Left cardiac atrium (tissue), 4 donors: ENCODE measurements at regions not wholly inside any gene's neighbourhood (a gene's known extent, or its start where the extent isn't known, plus 50 kb on each side); places are given as distances from the start of the nearest gene placed in this dataset.

Experiments
- ATAC-seq, 2 donors: fragments of 200-7000 bp; cut with Tn5 transposase; one replicate each; pipeline ENCODE4 v1.9.1; 2020; ENCODE audit warnings: mild to moderate bottlenecking in 2 of 2, moderate library complexity in 2 of 2
- DNase-seq: peaks from one replicate; pipeline ENCODE4 v3.0.0-alpha.2; 2020
- intact Hi-C, 2 donors: fragments of 100-400 bp; cut with DNase I; formaldehyde crosslinking; loops; one replicate each; pipeline versions ENCODE4 v1.14.1 to v1.15.1; 2022 to 2023
- donor health status: DM: no; HTN: yes; CAD: no.
- donor health status: DM: no; HTN: yes; CAD: no; lungs with severe emphysema.
- donor health status: DM: yes; HTN: yes; CAD: no.
- donor health status: Dilated cardiomyopathy.

DNA sequence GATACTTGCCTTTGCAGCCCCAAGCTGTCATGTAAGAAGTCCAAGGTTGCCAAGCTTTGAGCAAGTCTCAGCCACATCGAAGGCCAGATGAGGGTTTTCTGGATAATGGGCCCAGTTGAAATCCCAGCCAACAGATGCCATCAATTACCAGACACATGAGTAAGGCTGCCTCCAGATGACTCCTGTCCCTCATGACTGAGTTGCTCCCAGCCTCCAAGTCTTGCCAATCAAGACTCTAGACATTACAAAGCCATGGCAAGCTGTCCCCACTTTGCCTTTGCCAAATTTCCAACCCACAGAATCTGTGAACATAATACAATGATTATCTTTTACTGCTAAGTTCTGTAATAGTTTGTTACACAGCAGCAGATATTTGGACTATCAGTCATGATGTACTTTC, 76.8 kb upstream of the ARMC2 start:
- DNase-seq (no peak), ATAC-seq (peak in 1 of 2 donors; percentile 88)
- intact Hi-C loops: no loop called here

DNA sequence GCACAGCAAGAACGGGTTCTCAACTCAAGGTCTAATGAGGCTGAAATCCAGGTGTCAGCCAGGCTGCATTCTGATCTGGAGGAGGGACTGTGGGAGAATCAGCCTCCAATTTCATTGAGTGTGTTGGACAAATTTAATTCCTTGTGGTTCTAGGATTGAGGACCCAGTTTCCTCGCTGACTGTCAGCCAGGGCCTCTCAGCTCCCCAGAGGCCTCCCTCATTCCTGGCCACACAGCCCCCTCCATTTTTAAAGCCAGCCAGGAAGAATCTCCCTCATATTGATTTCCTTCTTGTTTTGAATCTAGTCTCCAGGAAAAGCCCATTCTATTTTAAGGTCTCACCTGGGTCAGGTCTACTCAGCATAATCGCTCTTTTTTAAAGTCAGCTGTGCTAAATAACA, 73.7 kb upstream of the ARMC2 start:
- DNase-seq: no peak
- intact Hi-C loops: no loop called here
- ATAC-seq: no peak

GRCh38 chr6:108777536-108777935, 70.7 kb upstream of the ARMC2 start:
- intact Hi-C loops: no loop called here
- ATAC-seq (no peak), DNase-seq (no peak)

DNA sequence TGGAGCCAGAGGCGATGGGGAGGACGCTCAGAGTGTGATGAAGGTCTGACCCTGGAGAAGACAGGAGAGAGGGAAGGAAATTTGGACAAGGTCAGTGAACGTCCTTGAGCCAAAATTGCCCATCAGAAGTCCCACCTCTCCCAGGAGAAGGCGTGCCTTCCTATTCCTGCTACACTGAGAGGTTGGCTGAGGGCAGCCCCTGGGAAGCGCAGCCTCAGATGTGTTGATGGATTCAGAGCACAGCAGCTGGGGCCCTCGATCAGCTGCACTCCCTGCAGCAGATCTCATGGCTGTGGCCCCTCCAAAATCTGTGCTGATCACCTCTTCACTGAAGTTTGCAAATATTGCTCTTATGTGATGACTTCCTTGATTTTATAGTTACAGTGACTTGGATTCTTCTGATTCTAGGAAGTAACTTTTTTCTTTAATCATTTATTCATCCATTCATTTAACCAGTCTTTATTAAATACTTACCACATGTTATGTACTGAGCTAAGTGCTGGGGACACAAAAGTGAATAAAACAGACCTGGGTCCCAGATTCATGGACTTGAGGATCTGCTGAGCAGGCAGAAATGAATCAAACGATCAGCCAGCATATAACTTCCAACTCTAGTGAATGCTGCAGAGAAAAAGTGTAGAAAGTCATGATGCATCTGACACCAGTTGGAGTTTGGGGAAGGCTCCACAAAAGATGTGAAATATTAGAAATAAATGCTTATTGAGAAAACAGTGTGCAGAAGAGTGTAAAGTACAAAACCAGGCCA, 69.6 kb upstream of the ARMC2 start:
- intact Hi-C loops: no loop called here
- ATAC-seq (no peak), DNase-seq (no peak)

DNA sequence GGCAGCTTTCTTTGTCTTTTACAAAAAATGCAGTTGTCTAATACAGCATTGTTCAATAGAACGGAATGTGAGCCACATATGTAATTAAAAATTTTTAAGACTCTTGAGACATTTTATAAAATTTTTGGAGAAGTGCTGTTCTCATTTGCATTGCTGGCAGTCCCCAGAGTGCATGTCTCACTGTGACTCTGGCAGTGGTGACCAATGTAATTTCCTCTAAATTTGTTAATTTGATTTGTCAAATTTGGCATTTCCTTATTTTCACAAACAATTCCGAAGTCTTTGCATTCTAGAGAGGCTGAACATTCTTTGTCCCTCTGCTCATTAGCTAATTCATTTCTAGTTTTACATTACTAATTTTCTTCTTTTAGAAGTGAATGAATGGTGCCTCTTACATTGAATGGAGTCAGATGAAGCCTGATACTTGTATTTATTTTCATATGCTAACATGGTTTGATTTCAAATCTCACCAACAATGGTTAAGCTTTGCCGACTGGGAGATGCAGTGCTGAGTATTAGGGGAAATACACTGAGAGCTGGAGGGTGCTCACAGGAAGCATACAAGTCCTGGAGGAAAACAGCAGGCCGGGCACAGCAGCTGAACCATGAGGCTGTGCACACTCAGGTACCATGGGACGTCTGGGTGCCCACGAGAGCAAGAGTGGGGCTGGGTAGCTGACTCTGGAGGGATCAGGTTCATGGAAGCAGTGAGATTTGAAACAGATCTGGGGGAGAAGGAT, 68.5 kb upstream of the ARMC2 start:
- DNase-seq: no peak
- ATAC-seq: no peak
- intact Hi-C loops: loop anchor here in 1 of 2 donors (5.0 to 10.0 kb wide), 3 partner anchors 55 to 237 kb away; no protein-coding TSS in a partner anchor

- no peak for ATAC-seq
- intact Hi-C loops: loop anchor here in 1 of 2 donors (5.0 to 10.0 kb wide), 3 partner anchors 54 to 238 kb away; no protein-coding TSS in a partner anchor
- no peak for DNase-seq
Measured at GRCh38 chr6:108780784-108781183, 67.4 kb upstream of the ARMC2 start.

- ATAC-seq: peak; percentile 15 to 24
Measured at GRCh38 chr6:108781419-108782100, 66.7 kb upstream of the ARMC2 start.

DNA sequence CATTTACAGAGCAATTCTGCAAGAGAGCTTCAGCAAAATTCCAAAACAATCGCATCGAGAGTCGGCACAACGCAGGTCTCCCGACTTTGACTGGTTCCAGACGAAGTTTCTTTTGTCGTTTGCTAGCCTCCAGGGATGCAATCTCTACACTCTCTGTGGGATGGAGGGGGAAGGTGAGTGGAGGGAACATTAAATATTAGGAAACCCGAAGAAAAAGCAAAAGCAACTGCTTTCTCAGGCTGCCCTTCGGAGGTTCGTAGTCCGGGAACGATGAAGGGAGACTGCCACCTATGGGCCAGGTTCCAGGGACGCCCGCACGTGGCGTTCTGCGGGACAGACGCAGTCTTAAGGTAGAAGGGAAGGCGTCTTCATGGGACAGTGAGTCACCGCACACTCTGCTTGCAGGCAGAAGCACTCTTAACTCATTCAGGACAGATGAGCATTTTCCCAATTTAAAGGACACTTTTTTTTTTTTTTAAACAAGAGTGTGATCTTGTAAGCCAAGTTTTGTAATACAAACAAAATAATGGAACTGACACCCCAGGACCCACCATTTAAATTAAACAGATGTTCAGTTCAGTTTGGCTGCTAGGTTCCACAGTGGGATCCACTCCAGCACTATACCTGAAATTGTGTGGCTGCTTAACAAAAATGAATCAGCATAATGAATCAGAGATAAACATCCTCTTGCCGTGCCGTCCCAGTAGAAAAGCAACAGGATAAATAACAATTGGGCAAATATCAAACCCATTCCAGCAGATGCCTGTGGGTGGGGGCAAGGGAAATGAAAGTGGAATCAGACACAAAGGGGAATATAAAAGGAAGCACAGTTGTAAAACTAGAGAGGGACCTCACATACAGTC, 65.8 kb upstream of the ARMC2 start:
- DNase-seq: peak; percentile 85
- intact Hi-C loops: loop anchor here (2.0 to 10.0 kb wide), 5 partner anchors 52 to 240 kb away; no protein-coding TSS in a partner anchor
- peak; percentile 94 to 95 for ATAC-seq

More at GRCh38 chr6:108781419-108782100, 66.7 kb upstream of the ARMC2 start:
- no peak for DNase-seq
- intact Hi-C loops: loop anchor here (2.0 to 10.0 kb wide), 5 partner anchors 53 to 239 kb away; no protein-coding TSS in a partner anchor

GRCh38 chr6:108785653-108786052, 62.6 kb upstream of the ARMC2 start:
- intact Hi-C loops: loop anchor here in 1 of 2 donors (10.0 kb wide), 1 partner anchor 49 kb away; no protein-coding TSS in a partner anchor
- DNase-seq: no peak

DNA sequence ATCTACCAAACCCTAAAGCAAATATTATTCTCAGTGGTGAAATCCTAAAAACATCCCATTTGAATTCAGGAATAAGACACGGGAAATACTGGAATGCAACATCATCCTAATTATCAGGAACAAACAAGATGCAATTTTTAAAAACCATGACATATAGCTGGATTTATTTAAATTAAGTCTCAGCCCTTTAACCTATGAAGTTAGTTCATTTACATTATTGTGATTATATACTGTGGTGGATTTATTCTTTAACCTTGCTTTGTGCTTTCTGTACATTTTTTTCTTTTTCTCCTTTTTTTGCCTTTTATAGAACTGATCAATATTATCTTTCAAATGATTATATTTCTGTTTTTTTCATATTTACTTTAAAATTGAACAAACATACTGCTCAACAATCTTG, 59.8 kb upstream of the ARMC2 start:
- intact Hi-C loops: loop anchor here in 1 of 2 donors (10.0 kb wide), 1 partner anchor 46 kb away; no protein-coding TSS in a partner anchor

More at GRCh38 chr6:108785653-108786052, 62.6 kb upstream of the ARMC2 start:
- ATAC-seq: no peak

DNA sequence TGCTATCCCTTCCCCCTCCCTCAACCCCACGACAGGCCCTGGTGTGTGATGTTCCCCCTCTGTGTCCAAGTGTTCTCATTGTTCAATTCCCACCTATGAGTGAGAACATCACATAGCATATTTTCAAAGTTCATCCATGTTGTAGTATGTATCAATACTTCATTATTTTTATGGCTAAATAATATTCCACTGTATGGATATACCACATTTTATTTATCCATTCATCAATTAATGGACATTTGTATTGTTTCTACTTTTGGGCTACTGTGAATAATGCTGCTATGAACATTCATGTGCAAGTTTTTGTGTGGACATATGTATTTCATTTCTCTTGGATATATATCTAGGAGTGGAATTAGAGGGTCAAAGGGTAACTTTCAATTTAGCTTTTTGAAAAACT, 58.7 kb upstream of the ARMC2 start:
- DNase-seq (no peak), ATAC-seq (no peak)
- intact Hi-C loops: loop anchor here in 1 of 2 donors (10.0 kb wide), 1 partner anchor 45 kb away; no protein-coding TSS in a partner anchor

More for the DNA sequence above, 59.8 kb upstream of the ARMC2 start:
- no peak for DNase-seq
- ATAC-seq: no peak

GRCh38 chr6:108791700-108792099, 56.5 kb upstream of the ARMC2 start:
- intact Hi-C loops: no loop called here
- ATAC-seq: no peak
- DNase-seq: no peak

DNA sequence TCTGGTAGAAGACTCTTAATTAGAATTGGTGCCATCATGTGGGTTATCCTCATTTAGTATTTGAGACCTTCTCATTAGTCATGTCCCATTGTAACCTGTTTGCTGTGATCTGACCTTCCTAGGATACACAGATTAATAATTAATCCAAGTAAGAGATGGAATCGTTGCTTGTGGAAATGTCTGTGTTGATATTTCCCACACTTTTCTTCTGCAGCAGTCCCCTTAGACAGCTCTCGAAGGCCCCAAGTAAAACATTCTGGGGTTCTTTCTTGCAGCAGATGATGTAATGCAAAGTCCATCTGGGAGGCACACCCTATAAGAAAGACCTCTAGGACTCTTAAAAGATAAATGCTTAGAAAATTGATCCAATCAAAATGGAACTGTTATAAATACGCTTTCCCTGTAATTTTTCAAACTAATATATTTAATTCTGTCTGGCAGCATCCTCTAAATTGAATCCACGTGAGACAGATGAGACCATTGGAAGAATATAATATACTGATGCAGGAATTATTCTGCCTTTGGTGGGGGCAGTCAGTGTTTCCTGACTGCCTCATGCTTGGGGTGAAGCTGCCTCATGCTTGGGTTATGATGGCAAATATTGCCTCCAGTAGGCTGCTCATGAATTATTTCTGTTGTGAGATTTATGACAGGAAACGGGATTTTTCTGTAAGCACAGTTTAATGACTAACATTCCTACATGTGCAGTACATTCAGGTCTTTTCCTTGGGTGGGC, 54.5 kb upstream of the ARMC2 start:
- intact Hi-C loops: no loop called here
- ATAC-seq (no peak), DNase-seq (no peak)

DNA sequence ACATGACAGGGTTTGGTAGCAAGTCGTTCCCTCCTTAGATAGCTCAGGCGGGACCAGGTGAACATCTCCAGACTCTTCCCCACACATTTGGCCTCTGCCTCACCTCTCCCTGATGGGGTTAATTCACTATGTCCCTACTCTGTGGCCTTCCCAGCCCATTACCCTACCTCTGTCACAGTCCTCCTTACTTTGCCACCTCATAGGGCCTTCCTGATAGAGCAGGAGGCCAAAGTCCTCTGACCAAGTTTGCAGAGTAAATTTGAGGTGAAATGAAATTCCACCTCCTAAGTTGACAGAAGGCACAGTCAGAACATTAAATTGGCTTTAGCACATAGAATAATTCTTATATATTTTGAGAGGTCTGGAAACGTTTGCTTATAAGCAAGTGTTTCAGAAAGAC, 53.1 kb upstream of the ARMC2 start:
- intact Hi-C loops: no loop called here
- ATAC-seq (no peak), DNase-seq (no peak)

DNA sequence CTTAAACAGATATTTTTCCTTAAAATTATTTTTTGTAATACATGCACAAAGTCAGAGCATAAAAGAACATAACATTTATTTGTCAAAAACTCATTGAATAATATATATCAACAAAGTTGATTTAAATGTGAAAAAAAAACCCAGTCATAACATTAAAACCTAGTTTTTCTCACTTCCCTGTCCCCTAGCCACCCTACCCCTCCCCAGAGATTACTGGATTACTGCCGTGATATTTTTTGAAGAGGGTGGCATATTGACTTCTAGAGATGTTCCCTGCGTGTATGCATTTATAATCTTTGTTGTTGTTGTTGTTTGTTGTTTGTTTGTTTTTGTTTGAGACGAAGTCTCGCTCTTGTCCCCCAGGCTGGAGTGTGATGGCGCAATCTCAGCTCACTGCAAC, 52.4 kb upstream of the ARMC2 start:
- ATAC-seq (no peak), DNase-seq (no peak)
- intact Hi-C loops: no loop called here

- no peak for ATAC-seq
- DNase-seq: no peak
- intact Hi-C loops: no loop called here
Measured at GRCh38 chr6:108796875-108797274, 51.3 kb upstream of the ARMC2 start.

GRCh38 chr6:108797951-108798669, 50.1 kb upstream of the ARMC2 start:
- ATAC-seq (peak in 1 of 2 donors; percentile 39), DNase-seq (no peak)
- intact Hi-C loops: no loop called here
